GM12878 (cell line): ENCODE measurements at regions not wholly inside any gene's neighbourhood (a gene's known extent, or its start where the extent isn't known, plus 50 kb on each side); places are given as distances from the start of the nearest gene placed in this dataset.

Source experiments
- ATAC-seq: fragments of 200-7000 bp; cut with Tn5 transposase; 3 replicates; pipeline ENCODE4 v1.9.1; 2020; ENCODE audit warnings: mild to moderate bottlenecking, moderate library complexity
- BruUV-seq: library from RNA; stranded (reverse); fragments of 400-500 nt; replicated peaks from 2 replicates; lab custom pipeline; 2021; lab: Mats Ljungman, UMichigan
- CTCF ChIA-PET: fragments of 300-600 bp; sonication (Branson Sonifier 250); formaldehyde crosslinking; extraction: SDS; loops from one replicate; lab custom pipeline; 2021; ENCODE audit warnings: inconsistent platforms; lab: Yijun Ruan, JAX
- POLR2A ChIA-PET: fragments of 350-600 bp; formaldehyde crosslinking; extraction: SDS; loops from one replicate; lab custom pipeline; 2021; ENCODE audit warnings: inconsistent platforms; lab: Charles Lee
- RAD21 ChIA-PET: fragments of 300-600 bp; sonication (Branson Sonifier 250); formaldehyde crosslinking; loops from one replicate; lab custom pipeline; 2023; ENCODE audit warnings: antibody characterized with exemption; ENCODE audit not compliant: unreplicated experiment; lab: Charles Lee
- SMC1A ChIA-PET: fragments of 300-600 bp; sonication (Branson Sonifier 250); formaldehyde crosslinking; loops from one replicate; lab custom pipeline; 2023; ENCODE audit not compliant: unreplicated experiment, uncharacterized antibody; lab: Charles Lee
- DNase-seq: peaks from one replicate; pipeline ENCODE4 v3.0.0-alpha.2; 2011; ENCODE audit warnings: low read depth, low spot score
- FAIRE-seq: peaks from 3 replicates; lab custom pipeline; 2011; peaks lifted over from hg19 to GRCh38; lab: Jason Lieb, UNC
- H2AFZ ChIP-seq: 2 replicates; pipeline ENCODE4 v1.6.0; 2011; ENCODE audit warnings: low read depth, low read length, control low read depth; ENCODE audit not compliant: control insufficient read depth
- H3K27ac ChIP-seq: 2 replicates; pipeline ENCODE4 v1.5.1; 2011; ENCODE audit warnings: control low read depth; ENCODE audit not compliant: control insufficient read depth, insufficient read depth
- H3K27me3 ChIP-seq, 2 experiments: replicated peaks in 1 of 2; 2 replicates each; pipeline versions ENCODE4 v1.6.0 to v1.6.1; 2011; ENCODE audit warnings: low read length in 1 of 2; ENCODE audit not compliant: control insufficient read depth in 2 of 2, insufficient read depth in 2 of 2
- H3K36me3 ChIP-seq, 2 experiments: 2 replicates each; pipeline ENCODE4 v1.5.1; 2011; ENCODE audit warnings: low read length in 1 of 2; ENCODE audit not compliant: control insufficient read depth in 2 of 2, insufficient read depth in 2 of 2
- H3K4me1 ChIP-seq: 2 replicates; pipeline ENCODE4 v1.6.1; 2011; ENCODE audit warnings: mild to moderate bottlenecking, low read length, moderate library complexity, mixed read lengths; ENCODE audit not compliant: control insufficient read depth, insufficient read depth
- H3K4me2 ChIP-seq: 2 replicates; pipeline ENCODE4 v1.6.0; 2011; ENCODE audit warnings: control low read depth; ENCODE audit not compliant: control insufficient read depth, insufficient read depth
- H3K4me3 ChIP-seq: fragments of 200-600 bp; sonication (generic); 2 replicates; pipeline ENCODE4 v1.5.1; 2016
- H3K79me2 ChIP-seq: 2 replicates; pipeline ENCODE4 v1.6.0; 2011; ENCODE audit warnings: low read length; ENCODE audit not compliant: control insufficient read depth, insufficient read depth
- H3K9ac ChIP-seq: 2 replicates; pipeline ENCODE4 v1.8.0; 2011; ENCODE audit warnings: low read length, control low read depth, mixed read lengths; ENCODE audit not compliant: control insufficient read depth, insufficient read depth
- H3K9me3 ChIP-seq: replicated peaks from 3 replicates; pipeline ENCODE4 v1.5.1; 2011; ENCODE audit warnings: mild to moderate bottlenecking, low read length; ENCODE audit not compliant: control insufficient read depth, insufficient read depth
- H4K20me1 ChIP-seq: 2 replicates; pipeline ENCODE4 v1.6.0; 2011; ENCODE audit not compliant: control insufficient read depth, insufficient read depth
- E2F4 ChIP-seq: IDR thresholded peaks from 2 replicates; pipeline ENCODE4 v1.6.1; 2012; ENCODE audit warnings: low read depth, low read length, improper control_type of control experiment
- EGR1 ChIP-seq, 2 experiments: IDR thresholded peaks; 1 replicate in 1 of 2; 2 replicates in 1 of 2; pipeline ENCODE4 v1.6.1; 2011 to 2012; ENCODE audit warnings: low read depth in 2 of 2, low read length in 2 of 2, borderline replicate concordance in 1 of 2, mild to moderate bottlenecking in 1 of 2, moderate library complexity in 1 of 2
- IKZF2 ChIP-seq, 2 experiments: fragments of 450-650 bp; IDR thresholded peaks; 2 replicates each; pipeline ENCODE4 v1.6.1; 2017; ENCODE audit warnings: mild to moderate bottlenecking in 2 of 2, moderate library complexity in 2 of 2
- IRF5 ChIP-seq: fragments of 450-650 bp; IDR thresholded peaks from 2 replicates; pipeline ENCODE4 v1.6.1; 2017; ENCODE audit warnings: borderline replicate concordance
- KAT2A ChIP-seq: conservative IDR thresholded peaks from 2 replicates; pipeline ENCODE4 v1.6.1; 2011; ENCODE audit warnings: low read depth, low read length; ENCODE audit not compliant: control insufficient read depth
- MTA2 ChIP-seq: fragments of 450-650 bp; IDR thresholded peaks from 2 replicates; pipeline ENCODE4 v1.6.1; 2016; ENCODE audit warnings: low read depth, mild to moderate bottlenecking, moderate library complexity
- NR2F1 ChIP-seq: fragments of 450-650 bp; conservative IDR thresholded peaks from 2 replicates; pipeline ENCODE4 v1.6.1; 2017; ENCODE audit warnings: mild to moderate bottlenecking
- PBX3 ChIP-seq: IDR thresholded peaks from 2 replicates; pipeline ENCODE4 v1.6.1; 2011; ENCODE audit warnings: mild to moderate bottlenecking, low read depth, low read length, moderate library complexity; ENCODE audit not compliant: insufficient replicate concordance
- RBBP5 ChIP-seq: fragments of 200-600 bp; sonication (generic); conservative IDR thresholded peaks from 2 replicates; pipeline ENCODE4 v1.6.1; 2016
- RELB ChIP-seq: fragments of 450-650 bp; IDR thresholded peaks from 2 replicates; pipeline ENCODE4 v1.6.1; 2017; ENCODE audit warnings: low read depth, mild to moderate bottlenecking, moderate library complexity
- SIN3A ChIP-seq: IDR thresholded peaks from 2 replicates; pipeline ENCODE4 v1.6.1; 2012; ENCODE audit warnings: low read depth, low read length, improper control_type of control experiment
- SIX5 ChIP-seq: IDR thresholded peaks from 2 replicates; pipeline ENCODE4 v1.6.1; 2011; ENCODE audit warnings: mild to moderate bottlenecking, low read depth, low read length, moderate library complexity; ENCODE audit not compliant: severe bottlenecking
- SMAD1 ChIP-seq: fragments of 450-650 bp; IDR thresholded peaks from 2 replicates; pipeline ENCODE4 v1.6.1; 2018; ENCODE audit warnings: mild to moderate bottlenecking, low read depth; ENCODE audit not compliant: partially characterized antibody
- SPI1 ChIP-seq: IDR thresholded peaks from 2 replicates; pipeline ENCODE4 v1.6.1; 2011; ENCODE audit warnings: low read depth, mild to moderate bottlenecking, low read length, moderate library complexity, borderline replicate concordance; ENCODE audit not compliant: insufficient read depth
- ZNF274 ChIP-seq: IDR thresholded peaks from one replicate; pipeline ENCODE4 v1.8.0; 2011; ENCODE audit not compliant: insufficient read length, insufficient read depth
- ZNF592 ChIP-seq: fragments of 450-650 bp; IDR thresholded peaks from 2 replicates; pipeline ENCODE4 v1.6.1; 2017; ENCODE audit warnings: mild to moderate bottlenecking, moderate library complexity
- WGBS: methylation state at CpG from one replicate; pipeline ENCODE4 v1.1.6; 2016; ENCODE audit warnings: low lambda C conversion rate; ENCODE audit not compliant: insufficient replicate concordance, insufficient coverage; ENCODE audit errors: missing lambda C conversion rate; 5-methylcytosine and 5-hydroxymethylcytosine counted together
- in situ Hi-C: fragments of 300-500 bp; cut with MboI; formaldehyde crosslinking; loops from 9 replicates; pipeline ENCODE4 v1.14.3; 2018; ENCODE audit warnings: mixed read lengths
- intact Hi-C: fragments of 100-400 bp; cut with micrococcal nuclease; formaldehyde crosslinking; loops from one replicate; pipeline ENCODE4 v1.14.2; 2022; ENCODE audit not compliant: unreplicated experiment

- ChIA-PET CTCF (no interaction called here), RAD21 (no interaction called here), SMC1A (no interaction called here), POLR2A (no interaction called here)
- no peak overlapping the region for H3K27ac ChIP-seq
- H4K20me1 ChIP-seq = no peaks in the 10 kb centered on the region
- BruUV-seq = no TSS peak
- H2AFZ ChIP-seq = no peak overlapping the region
- in situ Hi-C loops (no loop called here), intact Hi-C loops (no loop called here)
- no peaks in the 10 kb centered on the region for H3K4me1 ChIP-seq
- 0% methylated on average over 1 of the region's 1 CpG for WGBS
- H3K9me3 ChIP-seq = no peaks in the 10 kb centered on the region
- H3K79me2 ChIP-seq = no peaks in the 10 kb centered on the region
- no peaks in the 10 kb centered on the region for H3K27me3 ChIP-seq
- DNase-seq = no peak
- H3K4me2 ChIP-seq = no peak overlapping the region
- FAIRE-seq = no peak
- H3K4me3 ChIP-seq = no peak overlapping the region
- no peak for ATAC-seq
- H3K36me3 ChIP-seq = no peaks in the 10 kb centered on the region
- H3K9ac ChIP-seq = no peak overlapping the region
- TF ChIP-seq MTA2 = no peak
- TF ChIP-seq SIX5 = no peak
- no peak for TF ChIP-seq PBX3
- TF ChIP-seq SIN3A = no peak
- TF ChIP-seq SMAD1 = no peak
- no peak for TF ChIP-seq NR2F1
- TF ChIP-seq E2F4 = no peak
- TF ChIP-seq RELB = no peak
- TF ChIP-seq ZNF592 = no peak
- TF ChIP-seq RBBP5 = no peak
- TF ChIP-seq SPI1 = no peak
- no peak for TF ChIP-seq EGR1 (IDR thresholded peaks at IDR 0.05; ENCODE audit: borderline replicate concordance in 1 of 2, low read depth in 2 of 2, low read length in 2 of 2)
- TF ChIP-seq KAT2A = no peak
- no peak for TF ChIP-seq IRF5
- TF ChIP-seq ZNF274 = no peak
- TF ChIP-seq IKZF2 (IDR thresholded peaks at IDR 0.05) = no peak
These were observed 466.0 kb upstream of the ADAMTS16 start for GRCh38 chr5:4674166-4674565.
